ENCODE measurements at regions not wholly inside any gene's neighbourhood (a gene's known extent, or its start where the extent isn't known, plus 50 kb on each side); places are given as distances from the start of the nearest gene placed in this dataset.

DNA sequence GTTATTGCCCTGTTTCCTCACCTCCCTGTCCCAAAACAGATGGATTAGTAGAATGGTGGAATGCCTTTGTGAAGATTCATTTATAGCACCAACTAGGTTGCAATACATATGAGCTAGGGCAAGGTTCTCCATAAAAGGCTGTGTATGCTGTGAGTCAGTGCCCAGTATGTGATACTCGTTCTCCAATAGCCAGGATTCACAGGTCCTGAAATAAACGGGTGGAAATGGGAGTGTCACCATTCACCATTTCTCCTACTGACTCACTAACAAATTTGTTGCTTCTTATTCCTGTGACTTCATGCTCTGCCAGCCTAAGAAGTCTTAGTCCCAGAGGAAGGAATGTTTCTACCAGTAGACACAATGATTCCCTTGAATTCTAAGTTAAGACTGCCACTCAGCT, 1745.4 kb downstream of the SLITRK1 start:
- no peaks in the 10 kb centered on the region for H3K9me3 ChIP-seq (ENCODE audit: low read length)
- peak; percentile 60 for ATAC-seq
- ChIA-PET CTCF (no interaction called here), POLR2A (ENCODE audit: unreplicated experiment) (no interaction called here)
- no peaks in the 10 kb centered on the region for H4K20me1 ChIP-seq (ENCODE audit: low read length)
- intact Hi-C loops (cut with micrococcal nuclease): no loop called here
- H3K36me3 ChIP-seq (ENCODE audit: low read depth, low read length): no peaks in the 10 kb centered on the region
- no peaks in the 10 kb centered on the region for H3K27me3 ChIP-seq (ENCODE audit: low read length)
- H3K9ac ChIP-seq (ENCODE audit: low read length): no peak overlapping the region
- no peak overlapping the region for H3K4me3 ChIP-seq (ENCODE audit: low read length)
- TF ChIP-seq EZH2phosphoT487 (IDR thresholded peaks at IDR 0.05; ENCODE audit: borderline replicate concordance, low read length) (no peak), EZH2 (IDR thresholded peaks at IDR 0.05; ENCODE audit: low read length, unreplicated experiment) (no peak)
- TF ChIP-seq, protein P1, sequence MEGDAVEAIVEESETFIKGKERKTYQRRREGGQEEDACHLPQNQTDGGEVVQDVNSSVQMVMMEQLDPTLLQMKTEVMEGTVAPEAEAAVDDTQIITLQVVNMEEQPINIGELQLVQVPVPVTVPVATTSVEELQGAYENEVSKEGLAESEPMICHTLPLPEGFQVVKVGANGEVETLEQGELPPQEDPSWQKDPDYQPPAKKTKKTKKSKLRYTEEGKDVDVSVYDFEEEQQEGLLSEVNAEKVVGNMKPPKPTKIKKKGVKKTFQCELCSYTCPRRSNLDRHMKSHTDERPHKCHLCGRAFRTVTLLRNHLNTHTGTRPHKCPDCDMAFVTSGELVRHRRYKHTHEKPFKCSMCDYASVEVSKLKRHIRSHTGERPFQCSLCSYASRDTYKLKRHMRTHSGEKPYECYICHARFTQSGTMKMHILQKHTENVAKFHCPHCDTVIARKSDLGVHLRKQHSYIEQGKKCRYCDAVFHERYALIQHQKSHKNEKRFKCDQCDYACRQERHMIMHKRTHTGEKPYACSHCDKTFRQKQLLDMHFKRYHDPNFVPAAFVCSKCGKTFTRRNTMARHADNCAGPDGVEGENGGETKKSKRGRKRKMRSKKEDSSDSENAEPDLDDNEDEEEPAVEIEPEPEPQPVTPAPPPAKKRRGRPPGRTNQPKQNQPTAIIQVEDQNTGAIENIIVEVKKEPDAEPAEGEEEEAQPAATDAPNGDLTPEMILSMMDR (conservative IDR thresholded peaks at IDR 0.05; ENCODE audit: low read depth, low read length): no peak
- H2AFZ ChIP-seq (ENCODE audit: low read length): no peak overlapping the region
- H3F3A ChIP-seq (ENCODE audit: low read length, unreplicated experiment): no peaks in the 10 kb centered on the region
- H3K27ac ChIP-seq (ENCODE audit: low read length): no peak overlapping the region
- H3K4me1 ChIP-seq (ENCODE audit: insufficient read depth, low read length): no peaks in the 10 kb centered on the region
- no peaks in the 10 kb centered on the region for H3K9me2 ChIP-seq (replicated peaks; ENCODE audit: low read length)
- no peaks in the 10 kb centered on the region for H3K79me2 ChIP-seq (ENCODE audit: low read length)
- peak; percentile 20 for DNase-seq
- BruUV-seq (replicated peaks): no TSS peak
- H3K4me2 ChIP-seq (ENCODE audit: low read length): no peak overlapping the region

DNA sequence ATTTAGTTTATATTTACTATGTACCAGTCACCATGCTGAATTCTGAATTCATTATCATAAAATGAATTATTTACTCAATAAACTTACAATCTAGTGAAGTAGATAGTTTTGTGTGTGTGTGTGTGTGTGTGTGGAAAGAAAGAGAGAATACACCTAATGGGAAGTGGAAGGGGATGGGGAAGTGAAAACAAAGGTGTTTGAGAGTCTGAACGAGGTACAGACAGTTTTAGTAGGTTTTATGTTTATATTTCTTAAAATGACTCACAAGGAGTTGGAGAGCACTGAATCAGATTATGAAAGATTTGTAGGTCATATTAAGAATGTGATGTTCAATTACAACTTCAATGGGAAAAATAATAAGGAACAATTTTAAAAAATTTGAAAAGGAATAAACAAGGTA, 1753.0 kb downstream of the SLITRK1 start:
- H3K4me1 ChIP-seq (ENCODE audit: insufficient read depth, low read length): no peaks in the 10 kb centered on the region
- H3K9me2 ChIP-seq (replicated peaks; ENCODE audit: low read length): no peaks in the 10 kb centered on the region
- H2AFZ ChIP-seq (ENCODE audit: low read length): no peak overlapping the region
- ATAC-seq: peak; percentile 48
- no peak overlapping the region for H3K4me2 ChIP-seq (ENCODE audit: low read length)
- H3K36me3 ChIP-seq (ENCODE audit: low read depth, low read length): no peaks in the 10 kb centered on the region
- no peaks in the 10 kb centered on the region for H3F3A ChIP-seq (ENCODE audit: low read length, unreplicated experiment)
- no peaks in the 10 kb centered on the region for H3K79me2 ChIP-seq (ENCODE audit: low read length)
- H4K20me1 ChIP-seq (ENCODE audit: low read length): no peaks in the 10 kb centered on the region
- H3K9ac ChIP-seq (ENCODE audit: low read length): no peak overlapping the region
- H3K27ac ChIP-seq (ENCODE audit: low read length): no peak overlapping the region
- no peaks in the 10 kb centered on the region for H3K27me3 ChIP-seq (ENCODE audit: low read length)
- intact Hi-C loops (cut with micrococcal nuclease): no loop called here
- TF ChIP-seq EZH2phosphoT487 (IDR thresholded peaks at IDR 0.05; ENCODE audit: borderline replicate concordance, low read length): no peak
- no peak for TF ChIP-seq EZH2 (IDR thresholded peaks at IDR 0.05; ENCODE audit: low read length, unreplicated experiment)
- TF ChIP-seq, protein P1 (conservative IDR thresholded peaks at IDR 0.05; ENCODE audit: low read depth, low read length): no peak
- H3K4me3 ChIP-seq (ENCODE audit: low read length): no peak overlapping the region
- no peaks in the 10 kb centered on the region for H3K9me3 ChIP-seq (ENCODE audit: low read length)
- POLR2A ChIA-PET (ENCODE audit: unreplicated experiment): no interaction called here
- DNase-seq: no peak
- BruUV-seq (replicated peaks): no TSS peak
- CTCF ChIA-PET: no interaction called here

DNA sequence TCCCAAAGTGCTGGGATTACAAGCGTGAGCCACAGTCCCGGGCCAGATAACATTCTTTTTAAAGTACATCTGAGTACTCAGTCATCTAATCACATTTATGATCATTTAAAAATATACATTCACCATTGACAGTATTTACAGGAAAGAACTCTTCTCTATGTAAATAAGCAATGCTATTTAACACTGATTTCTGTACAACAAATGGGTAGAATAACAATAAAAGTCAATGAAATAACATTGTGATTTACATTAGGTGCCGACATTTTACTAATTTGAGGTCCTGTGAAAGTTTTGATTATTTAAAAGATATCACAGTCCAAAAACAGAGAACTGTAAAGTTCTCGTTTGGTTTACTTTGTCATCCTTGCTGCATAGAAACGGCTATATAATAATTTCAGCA, 1763.7 kb downstream of the SLITRK1 start:
- ChIA-PET CTCF (no interaction called here), POLR2A (ENCODE audit: unreplicated experiment) (no interaction called here)
- Histone ChIP-seq H3K4me3 (ENCODE audit: low read length) (no peak overlapping the region), H3K9me3 (ENCODE audit: low read length) (no peaks in the 10 kb centered on the region), H2AFZ (ENCODE audit: low read length) (no peak overlapping the region), H3K27me3 (ENCODE audit: low read length) (no peaks in the 10 kb centered on the region), H3K4me1 (ENCODE audit: insufficient read depth, low read length) (no peaks in the 10 kb centered on the region), H3K79me2 (ENCODE audit: low read length) (no peaks in the 10 kb centered on the region), H3F3A (ENCODE audit: low read length, unreplicated experiment) (no peaks in the 10 kb centered on the region), H4K20me1 (ENCODE audit: low read length) (no peaks in the 10 kb centered on the region), H3K36me3 (ENCODE audit: low read depth, low read length) (no peaks in the 10 kb centered on the region), H3K4me2 (ENCODE audit: low read length) (no peak overlapping the region), H3K9me2 (replicated peaks; ENCODE audit: low read length) (no peaks in the 10 kb centered on the region), H3K27ac (ENCODE audit: low read length) (no peak overlapping the region), H3K9ac (ENCODE audit: low read length) (no peak overlapping the region)
- ATAC-seq (no peak), DNase-seq (no peak)
- BruUV-seq (replicated peaks): no TSS peak
- intact Hi-C loops (cut with micrococcal nuclease): no loop called here
- TF ChIP-seq EZH2phosphoT487 (IDR thresholded peaks at IDR 0.05; ENCODE audit: borderline replicate concordance, low read length) (no peak), EZH2 (IDR thresholded peaks at IDR 0.05; ENCODE audit: low read length, unreplicated experiment) (no peak)
- TF ChIP-seq, protein P1 (conservative IDR thresholded peaks at IDR 0.05; ENCODE audit: low read depth, low read length): no peak
